Lung microvascular endothelial cell (primary cell): ENCODE measurements at regions not wholly inside any gene's neighbourhood (a gene's known extent, or its start where the extent isn't known, plus 50 kb on each side); places are given as distances from the start of the nearest gene placed in this dataset.
"Not testable (repeated sequence)": the region's sequence is repeated elsewhere in the genome, so short reads cannot be mapped to it uniquely, and the experiment has no call there.

ENCODE experiments used
- DNase-seq, 2 donors: peaks; one replicate each; pipeline versions ENCODE4 v3.0.0 to v3.0.0-alpha.2; 2010; ENCODE audit warnings: low read depth in 2 of 2

DNA sequence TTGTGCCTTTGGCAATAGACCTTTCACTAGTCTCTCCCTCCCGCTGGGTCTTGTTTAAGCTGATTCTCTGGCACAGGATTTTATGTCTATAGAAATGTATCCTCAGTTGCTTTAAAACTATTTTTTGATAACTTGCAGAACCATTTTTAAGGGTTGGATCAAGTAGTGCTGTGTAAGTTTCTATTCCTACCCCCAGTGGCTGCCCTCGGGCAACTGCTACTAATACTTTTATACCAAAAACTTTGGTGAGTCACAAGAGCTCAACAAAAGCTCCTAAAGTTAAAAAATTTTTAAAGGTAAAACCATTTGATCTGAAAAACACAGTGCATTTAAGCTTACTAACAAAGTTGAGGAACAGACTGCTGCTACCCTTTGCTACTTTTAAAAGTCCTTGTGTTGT, 1460.6 kb upstream of the PCDH7 start:
- no peak for DNase-seq

DNA sequence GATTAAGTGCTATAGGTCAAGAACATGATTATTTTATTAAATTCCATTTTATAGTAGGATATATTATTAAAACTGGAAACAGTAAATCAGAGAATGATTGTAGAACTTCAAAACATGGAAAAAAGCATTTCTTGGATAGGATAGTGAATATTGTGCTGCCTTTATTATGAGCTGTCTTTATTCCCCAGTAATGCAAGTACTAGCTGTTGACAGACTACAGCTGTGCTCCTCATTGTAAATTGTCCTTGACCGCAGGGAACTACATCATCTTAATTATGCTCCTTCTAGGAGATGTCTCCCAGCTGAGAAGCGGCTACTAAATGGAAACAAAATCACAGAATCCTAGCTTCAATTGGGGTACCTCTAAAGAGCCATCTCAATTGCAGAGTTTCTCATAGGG, 1457.2 kb upstream of the PCDH7 start:
- no peak for DNase-seq

DNA sequence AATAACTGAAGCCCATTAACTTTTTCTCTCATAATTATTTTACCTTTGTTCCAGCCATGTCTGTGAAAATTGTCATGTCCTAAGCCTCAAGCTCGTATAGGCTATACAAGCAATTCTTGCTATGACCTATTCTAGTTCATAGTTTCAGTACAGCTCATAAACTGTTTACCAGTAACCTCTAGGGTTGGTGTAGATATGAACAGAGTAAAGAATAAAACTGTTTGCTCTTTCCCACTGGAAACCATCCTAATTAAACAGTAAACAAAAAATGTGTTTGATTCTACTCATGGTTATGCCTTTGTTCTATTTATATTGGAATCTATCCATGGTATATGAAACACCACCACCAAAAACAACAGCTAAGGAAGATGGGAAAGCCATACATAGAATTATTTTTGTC, 1444.0 kb upstream of the PCDH7 start:
- DNase-seq, result peak in 1 of 2 donors; percentile 17

DNA sequence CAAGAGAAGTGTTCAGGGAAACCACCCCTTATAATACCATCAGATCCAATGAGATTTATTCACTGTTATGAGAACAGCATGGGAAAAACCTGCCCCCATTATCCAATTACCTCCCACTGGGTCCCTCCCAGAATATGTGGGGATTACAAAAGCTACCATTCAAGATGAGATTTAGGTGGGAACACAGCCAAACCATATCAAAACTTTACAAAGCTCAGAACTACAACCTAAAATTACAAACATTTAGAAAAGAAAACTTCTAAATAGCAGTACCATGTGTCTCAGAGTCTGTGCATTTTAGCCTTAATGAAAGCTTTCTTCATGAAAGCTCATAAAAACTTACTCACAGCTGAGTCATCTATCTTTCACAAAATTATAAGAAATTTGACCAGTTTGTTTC, 1442.8 kb upstream of the PCDH7 start:
- DNase-seq, result no peak

DNA sequence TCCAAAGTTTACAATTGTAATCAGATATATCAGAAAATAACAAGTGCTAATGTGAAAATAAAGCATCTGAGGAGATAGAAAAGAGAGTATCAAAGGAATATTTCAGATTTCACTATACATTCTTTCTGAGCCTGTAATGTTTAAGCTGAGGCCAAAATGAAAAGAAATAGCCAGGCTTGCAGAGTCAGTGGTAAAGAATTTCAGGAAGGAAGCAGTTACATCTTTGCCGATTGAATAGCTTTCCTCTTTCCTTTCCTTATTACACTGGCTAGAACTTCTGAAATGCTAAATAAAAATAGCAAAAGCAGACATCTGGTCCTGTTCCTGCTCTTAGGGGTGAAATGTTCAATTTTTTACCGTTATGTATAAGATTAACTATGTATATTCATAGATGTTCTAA, 1441.6 kb upstream of the PCDH7 start:
- peak in 1 of 2 donors; percentile 63 for DNase-seq

DNA sequence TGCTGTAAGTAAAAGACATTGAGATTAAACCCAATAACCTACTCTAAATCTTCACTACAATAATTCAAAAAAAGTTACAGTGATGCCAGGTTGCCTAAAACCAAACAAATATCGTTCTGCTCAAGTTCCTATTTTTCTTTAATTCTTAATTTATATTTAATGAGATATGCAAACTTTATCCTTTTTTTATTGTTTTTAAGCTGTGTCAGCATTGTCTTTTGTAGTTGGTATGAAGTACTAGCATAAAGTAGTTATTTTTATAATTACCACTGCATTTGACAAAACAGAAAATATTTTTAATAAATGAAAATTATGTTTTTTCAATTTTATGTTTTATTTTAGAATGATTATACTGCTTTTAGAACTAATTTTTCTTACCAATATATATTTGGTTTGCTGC, 1431.1 kb upstream of the PCDH7 start:
- DNase-seq, result no peak

DNA sequence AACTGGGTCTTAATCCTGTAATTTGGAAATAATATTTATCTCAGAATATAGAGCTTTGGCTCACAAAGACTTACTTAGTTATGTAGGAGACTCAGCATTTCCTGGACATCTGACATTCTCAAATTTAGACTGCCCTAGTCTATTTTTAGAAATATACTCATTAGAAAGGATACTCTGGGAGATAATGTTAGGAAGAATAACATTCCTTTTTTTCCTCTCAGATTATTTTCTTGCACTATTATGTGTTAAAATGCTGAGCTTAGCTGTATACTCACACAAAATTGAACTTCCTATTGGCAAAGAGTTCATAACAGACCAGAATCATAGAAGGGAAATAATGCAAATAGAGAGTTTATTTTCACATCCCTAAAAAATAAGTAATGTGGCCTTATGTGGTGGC, 1424.9 kb upstream of the PCDH7 start:
- no peak for DNase-seq

DNA sequence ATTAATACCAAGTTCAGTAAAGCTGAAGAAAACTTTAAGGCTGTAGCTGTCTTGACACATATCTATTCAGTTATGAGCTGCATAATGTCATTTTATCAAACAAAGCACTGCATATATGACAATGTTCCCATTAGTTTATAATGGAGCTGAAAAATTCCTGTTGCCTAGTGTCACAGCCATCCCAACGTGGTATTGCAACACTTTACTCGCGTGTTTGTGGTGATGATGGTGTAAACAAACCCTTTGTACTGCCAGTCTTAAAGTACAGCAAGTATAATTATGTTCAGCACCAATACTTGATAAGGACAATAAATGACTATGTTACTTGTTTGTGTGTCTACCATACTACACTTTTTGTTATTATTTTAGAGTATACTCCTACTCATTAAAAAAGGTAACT, 1415.6 kb upstream of the PCDH7 start:
- DNase-seq, result no peak

DNA sequence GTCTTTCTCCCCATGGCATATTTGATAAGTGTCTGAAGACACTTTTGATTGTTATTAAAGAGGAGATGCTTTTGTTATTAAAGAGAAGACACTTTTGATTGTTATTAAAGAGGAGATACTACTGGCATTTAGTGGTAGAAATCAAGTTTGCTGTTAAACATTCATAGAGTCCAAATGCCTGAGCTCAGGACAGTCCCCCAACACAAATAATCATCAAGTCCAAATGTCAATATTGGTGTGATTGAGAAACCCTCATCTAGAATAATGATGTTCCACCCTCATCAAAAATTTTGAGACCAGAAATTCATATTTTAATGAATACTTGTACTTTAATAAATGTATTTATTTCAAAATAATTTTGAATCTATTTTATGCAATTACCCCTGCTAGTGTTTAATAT, 1412.9 kb upstream of the PCDH7 start:
- no peak for DNase-seq

DNA sequence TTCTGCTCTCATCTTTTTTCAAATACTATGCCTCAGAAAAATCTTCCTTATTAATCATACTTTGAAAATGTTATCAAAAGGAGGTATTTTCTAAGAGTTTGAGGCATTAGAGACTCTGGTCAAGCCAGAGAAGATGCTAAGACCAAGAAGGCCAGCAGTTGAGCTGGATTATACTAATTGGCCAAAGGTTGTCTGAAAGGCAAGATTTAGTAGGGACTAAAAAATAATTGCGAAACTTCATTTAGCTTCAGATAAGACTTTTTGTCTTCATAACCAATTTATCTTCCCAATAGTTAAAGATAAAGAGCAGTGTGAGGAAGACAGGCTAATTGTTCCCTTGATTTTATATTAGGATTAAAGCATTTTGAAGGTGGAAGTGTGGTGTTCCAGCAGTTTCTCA, 1412.4 kb upstream of the PCDH7 start:
- DNase-seq, result no peak

DNA sequence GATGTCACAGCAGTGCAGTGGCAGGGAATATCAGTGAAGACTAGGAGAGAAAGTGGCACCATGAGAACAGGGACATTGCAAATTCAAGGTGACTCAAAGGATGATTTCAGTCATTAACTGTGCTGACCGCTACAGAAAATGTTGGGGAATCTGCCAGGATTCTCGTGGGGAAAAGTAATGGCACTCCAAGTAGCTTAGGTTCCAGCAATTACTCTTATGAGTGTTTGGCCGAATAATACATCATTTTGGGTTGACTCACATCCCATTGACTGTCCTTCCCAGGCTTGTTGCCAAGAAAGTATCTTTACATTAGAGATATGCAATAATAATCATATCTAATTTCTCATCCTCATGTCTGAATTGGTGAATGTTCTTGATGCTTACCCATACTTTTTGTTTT, 1411.1 kb upstream of the PCDH7 start:
- DNase-seq, result peak in 1 of 2 donors; percentile 50

DNA sequence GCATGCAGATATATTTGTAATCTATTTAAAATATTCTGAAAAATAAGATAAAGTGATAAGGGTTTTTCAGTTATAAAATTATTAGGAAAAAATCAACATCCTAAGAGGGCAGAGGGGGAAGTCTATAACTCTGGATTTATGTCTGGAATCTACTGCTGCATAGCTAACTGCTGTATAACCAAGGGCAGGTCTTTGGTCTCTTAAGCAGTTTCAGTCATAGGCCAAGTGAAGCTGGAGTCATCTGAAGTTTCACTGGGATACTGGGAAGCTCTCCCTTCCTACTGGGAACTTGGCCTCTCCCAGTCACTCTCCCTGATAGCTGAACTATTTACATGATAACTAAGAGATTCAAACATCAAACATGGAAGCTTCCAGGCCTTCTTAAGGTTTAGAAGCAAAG, 1409.9 kb upstream of the PCDH7 start:
- no peak for DNase-seq

DNA sequence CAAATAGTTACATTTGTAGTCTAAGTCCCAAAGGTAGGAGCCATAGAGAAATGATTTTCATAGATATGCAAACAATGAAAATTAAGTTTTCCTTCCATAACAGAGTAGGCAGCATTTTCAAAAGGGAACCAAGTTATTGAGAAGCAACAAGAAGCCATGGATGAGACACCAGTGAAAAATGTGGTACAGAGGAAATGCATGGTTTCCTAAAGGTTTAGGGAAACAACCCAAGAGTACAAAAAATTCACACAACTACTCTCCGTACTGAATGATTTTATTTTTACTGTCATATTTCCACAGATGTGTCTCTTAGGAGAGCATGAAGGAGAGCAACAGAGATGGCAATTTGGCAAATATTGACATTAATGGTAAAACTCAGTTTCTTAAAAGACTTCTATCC, 1408.9 kb upstream of the PCDH7 start:
- peak in 1 of 2 donors; percentile 60 for DNase-seq

DNA sequence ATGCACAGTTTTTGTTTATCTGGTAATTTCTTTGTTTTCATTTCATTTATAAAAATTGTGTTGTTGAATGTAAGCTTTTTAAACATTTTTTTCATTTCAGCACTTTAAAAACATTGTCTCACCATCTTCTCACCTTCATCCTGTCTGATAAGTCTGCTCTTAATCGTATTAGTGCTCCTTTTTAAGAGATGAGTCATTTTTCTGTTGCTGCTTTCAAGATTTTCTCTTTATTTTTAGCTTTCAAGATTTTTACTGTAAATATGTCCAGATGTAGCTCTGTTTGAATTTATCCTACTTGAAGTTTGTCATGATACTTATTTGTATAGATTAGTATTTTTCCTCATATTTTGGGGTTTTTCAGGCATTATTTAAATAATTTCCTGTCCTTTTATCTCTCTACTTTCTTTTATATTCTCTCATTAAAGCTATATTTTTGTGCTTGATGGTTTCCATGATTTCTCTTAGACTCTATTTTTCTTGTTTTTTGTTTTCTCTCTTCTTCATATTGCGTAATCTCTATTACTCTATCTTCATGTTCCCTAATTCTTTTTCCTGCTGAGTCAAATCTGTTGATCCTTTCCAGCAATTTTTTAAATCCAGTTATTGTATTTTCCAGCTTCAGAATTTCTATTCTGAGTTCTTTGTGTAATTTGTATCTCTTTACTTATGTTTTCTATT, 1400.4 kb upstream of the PCDH7 start:
- no peak for DNase-seq

DNA sequence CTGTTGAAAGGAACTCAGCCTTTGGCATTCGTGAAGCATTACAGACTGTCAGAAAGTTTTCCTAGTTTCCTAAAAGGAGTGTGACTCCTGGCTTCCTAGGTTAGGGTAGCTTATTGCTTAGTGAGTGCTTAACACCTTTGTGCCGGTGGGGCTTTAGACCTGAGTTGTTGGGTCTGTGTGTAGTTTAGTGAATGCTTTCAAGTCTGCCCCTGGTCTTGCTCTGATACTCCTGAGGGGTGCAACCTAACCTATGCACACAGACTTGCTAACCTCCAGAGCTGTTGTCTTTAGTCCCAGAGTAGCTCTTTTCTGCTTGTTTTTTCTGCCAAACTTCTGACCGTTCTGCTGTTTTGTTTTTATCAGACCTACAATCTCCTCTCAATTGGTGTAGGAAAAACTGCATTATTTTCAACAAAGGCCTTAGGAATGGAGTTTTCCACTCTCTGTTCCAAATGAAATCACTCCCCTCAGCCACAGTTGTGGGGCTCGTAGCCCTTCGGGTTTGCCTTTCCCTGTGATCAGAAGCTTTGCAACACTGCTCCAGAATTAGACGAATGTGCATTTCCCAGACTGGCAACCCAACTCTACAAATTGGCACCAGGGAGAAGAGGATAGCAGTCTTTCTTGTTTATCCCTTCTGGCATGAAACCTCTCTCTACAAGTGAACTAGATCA, 1399.1 kb upstream of the PCDH7 start:
- peak in 1 of 2 donors; percentile 58 for DNase-seq

DNA sequence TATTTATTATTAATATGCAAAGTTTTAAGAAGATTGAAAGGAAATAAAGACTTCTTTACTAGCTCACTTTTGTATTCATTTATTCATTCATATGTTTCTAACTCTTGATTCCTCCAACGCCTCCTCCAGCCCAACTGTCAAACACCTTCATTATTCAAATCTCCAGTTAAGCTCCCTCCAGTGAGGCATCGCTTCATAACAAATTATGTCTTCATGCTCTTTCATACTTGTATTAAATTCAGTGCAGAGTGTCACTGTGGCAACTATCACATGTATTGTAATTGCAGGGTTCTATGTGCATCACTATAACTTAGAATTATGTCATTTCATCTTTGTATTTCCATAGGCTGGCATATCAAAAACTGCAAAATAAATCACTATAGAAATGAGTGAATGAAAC, 1394.2 kb upstream of the PCDH7 start:
- no peak for DNase-seq

DNA sequence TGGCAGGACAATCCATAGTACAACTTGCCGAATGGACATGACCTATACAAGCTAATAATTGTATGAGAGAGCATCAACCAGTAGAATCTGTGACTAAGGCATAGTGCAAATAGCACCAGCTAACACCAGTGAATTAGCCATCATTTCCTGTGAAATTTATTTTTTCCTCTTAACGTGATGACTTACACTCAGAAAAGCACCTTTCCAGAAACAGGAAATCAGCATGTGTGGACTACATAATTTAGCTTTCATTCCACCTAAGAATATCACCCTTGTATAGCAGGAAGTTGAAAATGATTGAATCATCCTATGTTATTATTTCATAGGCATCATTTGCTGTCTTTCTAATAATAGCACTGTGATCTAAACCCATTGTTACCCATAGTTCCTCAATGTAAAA, 1393.4 kb upstream of the PCDH7 start:
- DNase-seq, result peak; percentile 2 to 94

DNA sequence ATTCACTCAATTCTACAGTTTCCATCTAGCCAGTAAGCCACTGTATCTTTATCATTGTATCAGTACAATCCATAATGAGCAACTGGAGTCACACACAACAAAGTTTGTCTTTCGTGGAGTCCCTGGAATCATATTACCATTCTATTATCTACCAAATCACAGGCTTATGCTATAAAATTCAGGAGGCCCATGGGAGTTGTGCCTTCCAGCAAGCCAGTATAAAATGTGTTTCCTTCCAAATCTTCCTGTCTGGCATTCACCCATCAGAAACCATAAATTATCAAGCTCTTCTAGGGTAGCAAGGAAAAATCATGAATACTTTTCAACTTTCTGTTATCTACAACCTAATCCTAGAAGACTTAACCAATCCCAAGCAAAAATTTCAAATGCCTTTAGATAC, 1383.3 kb upstream of the PCDH7 start:
- DNase-seq, result peak in 1 of 2 donors; percentile 89

DNA sequence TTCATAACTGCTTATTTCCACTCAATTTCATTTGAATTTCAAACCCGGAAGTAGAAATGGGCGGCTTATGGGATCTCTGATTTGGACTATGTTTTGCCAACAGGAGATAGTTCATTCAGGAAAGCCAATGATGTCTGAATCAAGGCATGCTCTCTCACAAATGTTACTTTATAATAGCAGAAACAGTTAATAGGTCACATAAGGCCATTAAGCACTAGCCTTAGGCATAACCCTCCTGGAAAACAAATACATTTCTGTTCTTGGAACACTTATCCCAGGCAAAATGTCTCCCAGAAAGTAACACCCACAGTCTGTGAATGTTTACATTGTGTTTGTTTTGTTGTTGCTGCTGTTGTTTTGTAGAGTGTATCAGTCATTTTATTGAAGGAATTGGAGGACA, 1347.2 kb upstream of the PCDH7 start:
- DNase-seq, result no peak

DNA sequence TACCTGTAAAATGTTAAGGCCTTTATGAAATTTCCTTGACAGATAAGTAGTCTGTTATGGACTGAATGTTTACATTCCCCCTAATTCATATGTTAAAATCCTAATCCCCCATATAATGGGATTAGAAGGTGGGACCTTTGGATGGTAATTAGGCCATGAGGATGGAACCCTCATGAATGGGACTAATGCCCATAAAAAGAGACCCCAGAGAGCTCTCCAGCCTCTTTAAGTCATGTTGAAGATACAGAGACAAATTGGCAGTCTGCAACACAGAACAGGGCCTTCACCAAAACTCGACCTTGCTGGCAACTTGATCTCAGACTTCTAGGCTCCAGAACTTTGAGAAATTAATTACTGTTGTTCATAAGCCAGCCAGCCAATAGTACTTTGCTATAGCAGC, 1344.5 kb upstream of the PCDH7 start:
- DNase-seq, result no peak

DNA sequence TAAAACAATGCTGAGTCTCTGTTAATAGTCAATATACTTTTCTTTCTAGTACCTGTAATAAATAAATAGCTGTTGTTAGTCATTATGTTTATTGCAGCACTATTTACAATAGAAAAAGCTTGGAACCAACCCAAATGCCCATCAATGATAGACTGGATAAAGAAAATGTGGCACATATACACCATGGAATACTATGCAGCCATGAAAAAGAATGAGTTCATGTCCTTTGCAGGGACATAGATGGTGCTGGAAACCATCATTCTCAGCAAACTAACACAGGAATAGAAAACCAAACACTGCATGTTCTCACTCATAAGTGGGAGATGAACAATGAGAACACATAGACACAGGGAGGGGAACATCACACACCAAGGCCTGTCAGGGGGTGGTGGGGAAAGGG, 1341.9 kb upstream of the PCDH7 start:
- not testable (repeated sequence) for DNase-seq

DNA sequence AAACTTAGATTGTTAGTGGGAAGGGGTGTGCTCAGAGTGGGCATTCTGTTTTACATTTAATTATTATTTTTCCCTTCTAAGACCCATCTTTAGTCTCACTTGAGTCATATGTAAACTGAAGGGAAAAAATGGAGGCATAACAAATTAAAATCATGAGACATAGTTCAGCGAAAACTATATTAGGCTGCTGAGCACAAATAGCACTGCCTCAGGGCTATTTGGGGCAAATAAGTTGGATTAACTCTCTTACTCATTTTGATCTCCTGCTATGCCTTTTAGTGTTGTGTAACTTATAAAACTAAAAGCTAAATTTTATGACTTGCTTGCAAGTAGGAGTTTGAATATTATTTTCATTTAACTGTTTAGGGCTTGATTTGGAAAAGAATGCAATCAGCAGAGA, 1329.2 kb upstream of the PCDH7 start:
- DNase-seq, result no peak

DNA sequence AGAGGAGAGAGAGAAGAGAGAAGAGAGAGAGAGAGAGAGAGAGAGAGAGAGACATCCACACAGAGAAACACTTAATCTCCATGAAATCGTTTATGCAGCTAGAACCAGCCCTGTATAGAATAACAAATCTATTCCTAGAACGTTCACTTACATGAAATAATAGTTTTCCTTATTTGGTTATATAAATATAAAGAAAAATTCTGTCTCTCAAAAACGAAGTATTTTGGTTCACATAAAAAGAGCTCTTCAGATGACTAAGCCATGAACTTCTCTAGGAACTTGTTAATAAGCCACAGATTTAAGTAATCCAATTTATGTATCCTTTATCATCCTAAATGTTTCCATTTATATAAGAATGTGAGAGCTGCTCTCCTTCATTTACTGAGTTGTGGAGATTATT, 1315.1 kb upstream of the PCDH7 start:
- no peak for DNase-seq

DNA sequence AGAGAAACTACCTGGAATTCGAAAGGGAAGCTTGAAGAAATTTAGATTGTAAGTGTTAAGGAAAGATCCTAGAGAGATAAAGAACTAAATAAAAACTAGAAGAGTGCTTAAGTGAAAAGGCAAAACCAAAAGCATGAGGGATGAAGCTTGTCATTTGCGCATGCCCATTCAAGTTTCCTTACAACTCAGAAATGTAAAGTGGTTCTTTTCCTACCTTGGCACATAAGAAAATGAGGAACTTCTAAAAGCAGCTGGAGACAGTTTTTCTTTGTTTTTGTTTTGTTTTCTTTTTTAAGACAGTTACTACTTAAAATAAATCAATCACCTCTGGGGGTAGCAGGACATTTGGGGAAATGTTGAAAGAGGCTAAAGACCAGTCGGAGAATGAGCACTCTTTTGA, 1304.4 kb upstream of the PCDH7 start:
- no peak for DNase-seq
